ENCODE measurements at regions not wholly inside any gene's neighbourhood (a gene's known extent, or its start where the extent isn't known, plus 50 kb on each side); places are given as distances from the start of the nearest gene placed in this dataset.

GRCh38 chr7:114148779-114149178 lies 230.0 kb upstream of the PPP1R3A start:
- TF ChIP-seq, protein P1, sequence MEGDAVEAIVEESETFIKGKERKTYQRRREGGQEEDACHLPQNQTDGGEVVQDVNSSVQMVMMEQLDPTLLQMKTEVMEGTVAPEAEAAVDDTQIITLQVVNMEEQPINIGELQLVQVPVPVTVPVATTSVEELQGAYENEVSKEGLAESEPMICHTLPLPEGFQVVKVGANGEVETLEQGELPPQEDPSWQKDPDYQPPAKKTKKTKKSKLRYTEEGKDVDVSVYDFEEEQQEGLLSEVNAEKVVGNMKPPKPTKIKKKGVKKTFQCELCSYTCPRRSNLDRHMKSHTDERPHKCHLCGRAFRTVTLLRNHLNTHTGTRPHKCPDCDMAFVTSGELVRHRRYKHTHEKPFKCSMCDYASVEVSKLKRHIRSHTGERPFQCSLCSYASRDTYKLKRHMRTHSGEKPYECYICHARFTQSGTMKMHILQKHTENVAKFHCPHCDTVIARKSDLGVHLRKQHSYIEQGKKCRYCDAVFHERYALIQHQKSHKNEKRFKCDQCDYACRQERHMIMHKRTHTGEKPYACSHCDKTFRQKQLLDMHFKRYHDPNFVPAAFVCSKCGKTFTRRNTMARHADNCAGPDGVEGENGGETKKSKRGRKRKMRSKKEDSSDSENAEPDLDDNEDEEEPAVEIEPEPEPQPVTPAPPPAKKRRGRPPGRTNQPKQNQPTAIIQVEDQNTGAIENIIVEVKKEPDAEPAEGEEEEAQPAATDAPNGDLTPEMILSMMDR (IDR thresholded peaks at IDR 0.05) = no peak
- TF ChIP-seq POLR2A (IDR thresholded peaks at IDR 0.05) = no peak
